Astrocyte (in vitro differentiated cells and primary cell): ENCODE measurements at regions not wholly inside any gene's neighbourhood (a gene's known extent, or its start where the extent isn't known, plus 50 kb on each side); places are given as distances from the start of the nearest gene placed in this dataset.

ENCODE experiments used
- DNase-seq: peaks from one replicate; pipeline ENCODE4 v3.0.0-alpha.2; 2010; ENCODE audit warnings: low read depth
- FAIRE-seq: peaks from 2 replicates; lab custom pipeline; 2011; peaks lifted over from hg19 to GRCh38; lab: Jason Lieb, UNC
- H2AFZ ChIP-seq: 2 replicates; pipeline ENCODE4 v1.6.0; 2012; ENCODE audit warnings: low read depth, low read length, inconsistent platforms
- H3K27ac ChIP-seq: 2 replicates; pipeline ENCODE4 v1.5.1; 2011; ENCODE audit warnings: low read depth, low read length, inconsistent platforms
- H3K27me3 ChIP-seq: 2 replicates; pipeline ENCODE4 v1.6.0; 2011; ENCODE audit warnings: low read length, inconsistent platforms; ENCODE audit not compliant: insufficient read depth
- H3K36me3 ChIP-seq: 2 replicates; pipeline ENCODE4 v1.5.1; 2011; ENCODE audit warnings: low read length, inconsistent platforms; ENCODE audit not compliant: insufficient read depth
- H3K4me1 ChIP-seq: 2 replicates; pipeline ENCODE4 v1.5.1; 2011; ENCODE audit warnings: low read length, inconsistent platforms; ENCODE audit not compliant: insufficient read depth
- H3K4me2 ChIP-seq: 2 replicates; pipeline ENCODE4 v1.6.0; 2012; ENCODE audit warnings: low read length, inconsistent platforms
- H3K4me3 ChIP-seq: 2 replicates; pipeline ENCODE4 v1.5.1; 2011; ENCODE audit warnings: low read depth, mild to moderate bottlenecking, low read length, inconsistent platforms; ENCODE audit not compliant: insufficient read depth
- H3K79me2 ChIP-seq: 2 replicates; pipeline ENCODE4 v1.6.0; 2012; ENCODE audit warnings: mild to moderate bottlenecking, low read length, inconsistent platforms; ENCODE audit not compliant: insufficient read depth
- H3K9ac ChIP-seq: 2 replicates; pipeline ENCODE4 v1.6.0; 2012; ENCODE audit warnings: mild to moderate bottlenecking, low read length, inconsistent platforms
- H3K9me3 ChIP-seq: 2 replicates; pipeline ENCODE4 v1.5.1; 2012; ENCODE audit warnings: low read depth, mild to moderate bottlenecking, low read length, inconsistent platforms; ENCODE audit not compliant: insufficient read depth
- H4K20me1 ChIP-seq: 2 replicates; pipeline ENCODE4 v1.6.0; 2012; ENCODE audit warnings: low read length, inconsistent platforms; ENCODE audit not compliant: insufficient read depth
- H3K27ac Mint-ChIP-seq: one replicate; pipeline ENCODE4 v1.8.0; 2021; ENCODE audit warnings: mild to moderate bottlenecking, mixed read lengths; ENCODE audit not compliant: unreplicated experiment
- H3K27me3 Mint-ChIP-seq: one replicate; pipeline ENCODE4 v1.8.0; 2021; ENCODE audit warnings: low read depth, mixed read lengths; ENCODE audit not compliant: unreplicated experiment
- H3K36me3 Mint-ChIP-seq: one replicate; pipeline ENCODE4 v1.8.0; 2021; ENCODE audit warnings: low read depth, mixed read lengths; ENCODE audit not compliant: unreplicated experiment
- H3K4me1 Mint-ChIP-seq: one replicate; pipeline ENCODE4 v1.8.0; 2021; ENCODE audit warnings: low read depth, mixed read lengths; ENCODE audit not compliant: unreplicated experiment
- H3K4me3 Mint-ChIP-seq: one replicate; pipeline ENCODE4 v1.8.0; 2021; ENCODE audit warnings: mild to moderate bottlenecking, moderate library complexity, mixed read lengths; ENCODE audit not compliant: unreplicated experiment
- H3K9me3 Mint-ChIP-seq: one replicate; pipeline ENCODE4 v1.8.0; 2021; ENCODE audit warnings: mild to moderate bottlenecking, mixed read lengths; ENCODE audit not compliant: unreplicated experiment
- EZH2 ChIP-seq: IDR thresholded peaks from 2 replicates; pipeline ENCODE4 v1.6.1; 2012; ENCODE audit warnings: mild to moderate bottlenecking, low read length, inconsistent platforms; ENCODE audit not compliant: insufficient read depth
- TF ChIP-seq, protein P1 (sequence below): IDR thresholded peaks from 2 replicates; pipeline ENCODE4 v1.5.1; 2011; ENCODE audit warnings: low read depth, mild to moderate bottlenecking, inconsistent platforms, low read length, moderate library complexity; ENCODE audit not compliant: insufficient read depth

DNA sequence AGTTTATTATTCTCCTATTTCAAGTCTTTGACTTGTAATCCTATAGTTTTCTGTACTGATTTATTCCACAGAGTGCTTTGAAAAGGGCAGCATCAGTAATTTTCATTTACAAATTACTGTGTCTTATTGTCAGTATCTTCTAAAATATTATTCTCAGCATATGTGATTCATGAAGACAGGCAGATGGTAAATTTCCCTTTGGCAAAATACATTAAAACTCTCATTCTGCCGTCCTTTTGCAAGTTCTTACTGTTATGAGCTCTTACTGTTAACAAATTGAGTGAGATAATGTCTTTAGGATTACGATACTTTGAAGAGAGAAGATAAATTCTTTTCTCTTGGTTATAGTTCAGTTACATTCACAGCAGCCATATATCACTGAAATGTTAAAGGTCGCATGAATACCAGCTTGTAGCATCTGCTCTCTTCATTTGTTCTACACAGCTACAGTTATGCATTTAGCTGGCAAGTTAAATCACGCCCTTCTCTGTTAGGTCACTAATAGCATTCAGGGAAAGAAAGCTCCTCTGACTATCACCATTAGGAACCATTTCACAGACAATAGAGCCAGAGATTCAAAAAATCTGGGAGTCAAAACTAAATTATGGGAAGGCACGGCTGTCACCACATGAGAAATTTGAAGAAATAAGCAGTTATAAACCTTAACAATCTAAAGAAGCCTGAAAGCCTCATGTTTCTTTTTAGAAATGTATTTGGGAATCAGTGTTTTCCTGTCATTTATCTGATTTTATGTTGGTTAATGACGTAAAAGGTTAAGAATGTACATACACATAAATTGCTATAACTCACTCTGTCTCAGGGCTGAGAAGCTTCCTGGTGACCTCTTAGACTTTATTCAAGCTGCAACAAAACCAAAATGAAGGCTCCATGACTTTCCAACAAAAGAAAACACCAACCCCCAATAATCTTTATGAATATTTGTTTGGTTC is 109.6 kb upstream of the SP4 start:
- Mint-ChIP-seq H3K9me3 (no peaks in the 10 kb centered on the region), H3K27me3 (no peaks in the 10 kb centered on the region), H3K27ac (no peak overlapping the region), H3K36me3 (peaks cover 2% of the 10 kb centered on the region), H3K4me3 (no peak overlapping the region), H3K4me1 (peaks cover 7% of the 10 kb centered on the region)
- H4K20me1 ChIP-seq: no peaks in the 10 kb centered on the region
- H3K9me3 ChIP-seq: no peaks in the 10 kb centered on the region
- no peaks in the 10 kb centered on the region for H3K79me2 ChIP-seq
- no peaks in the 10 kb centered on the region for H3K36me3 ChIP-seq
- H3K4me3 ChIP-seq: no peak overlapping the region
- H3K4me1 ChIP-seq: no peaks in the 10 kb centered on the region
- H3K9ac ChIP-seq: no peak overlapping the region
- no peak overlapping the region for H3K27ac ChIP-seq
- no peak overlapping the region for H3K4me2 ChIP-seq
- FAIRE-seq: no peak
- no peak for DNase-seq
- no peaks in the 10 kb centered on the region for H3K27me3 ChIP-seq
- no peak overlapping the region for H2AFZ ChIP-seq
- no peak for TF ChIP-seq EZH2
- TF ChIP-seq, protein P1, sequence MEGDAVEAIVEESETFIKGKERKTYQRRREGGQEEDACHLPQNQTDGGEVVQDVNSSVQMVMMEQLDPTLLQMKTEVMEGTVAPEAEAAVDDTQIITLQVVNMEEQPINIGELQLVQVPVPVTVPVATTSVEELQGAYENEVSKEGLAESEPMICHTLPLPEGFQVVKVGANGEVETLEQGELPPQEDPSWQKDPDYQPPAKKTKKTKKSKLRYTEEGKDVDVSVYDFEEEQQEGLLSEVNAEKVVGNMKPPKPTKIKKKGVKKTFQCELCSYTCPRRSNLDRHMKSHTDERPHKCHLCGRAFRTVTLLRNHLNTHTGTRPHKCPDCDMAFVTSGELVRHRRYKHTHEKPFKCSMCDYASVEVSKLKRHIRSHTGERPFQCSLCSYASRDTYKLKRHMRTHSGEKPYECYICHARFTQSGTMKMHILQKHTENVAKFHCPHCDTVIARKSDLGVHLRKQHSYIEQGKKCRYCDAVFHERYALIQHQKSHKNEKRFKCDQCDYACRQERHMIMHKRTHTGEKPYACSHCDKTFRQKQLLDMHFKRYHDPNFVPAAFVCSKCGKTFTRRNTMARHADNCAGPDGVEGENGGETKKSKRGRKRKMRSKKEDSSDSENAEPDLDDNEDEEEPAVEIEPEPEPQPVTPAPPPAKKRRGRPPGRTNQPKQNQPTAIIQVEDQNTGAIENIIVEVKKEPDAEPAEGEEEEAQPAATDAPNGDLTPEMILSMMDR: no peak

DNA sequence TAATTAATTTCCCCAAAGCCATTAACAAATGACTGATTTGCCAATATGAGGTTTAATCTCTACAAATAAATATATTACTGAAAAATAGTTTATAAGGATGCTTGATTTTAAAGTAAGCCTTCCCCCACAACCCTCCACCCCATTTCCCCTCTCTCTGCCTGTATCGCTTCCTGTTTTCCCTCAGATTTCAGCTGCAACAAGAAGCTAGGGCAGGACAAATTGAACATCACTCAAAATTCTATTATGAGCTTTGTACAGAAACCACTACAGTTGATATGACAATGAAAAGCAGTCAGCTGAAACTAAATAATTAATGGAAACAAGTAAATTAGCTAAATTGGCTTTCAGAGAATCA is 109.0 kb upstream of the SP4 start:
- Mint-ChIP-seq H3K4me3 (no peak overlapping the region), H3K36me3 (peaks cover 2% of the 10 kb centered on the region), H3K4me1 (peaks cover 7% of the 10 kb centered on the region), H3K9me3 (no peaks in the 10 kb centered on the region), H3K27ac (no peak overlapping the region), H3K27me3 (no peaks in the 10 kb centered on the region)
- Histone ChIP-seq H3K27me3 (no peaks in the 10 kb centered on the region), H4K20me1 (no peaks in the 10 kb centered on the region), H3K9ac (no peak overlapping the region), H2AFZ (no peak overlapping the region), H3K9me3 (no peaks in the 10 kb centered on the region), H3K79me2 (no peaks in the 10 kb centered on the region), H3K4me3 (no peak overlapping the region), H3K36me3 (no peaks in the 10 kb centered on the region), H3K4me1 (no peaks in the 10 kb centered on the region), H3K4me2 (no peak overlapping the region), H3K27ac (no peak overlapping the region)
- DNase-seq (no peak), FAIRE-seq (no peak)
- TF ChIP-seq, protein P1: no peak
- TF ChIP-seq EZH2: no peak

DNA sequence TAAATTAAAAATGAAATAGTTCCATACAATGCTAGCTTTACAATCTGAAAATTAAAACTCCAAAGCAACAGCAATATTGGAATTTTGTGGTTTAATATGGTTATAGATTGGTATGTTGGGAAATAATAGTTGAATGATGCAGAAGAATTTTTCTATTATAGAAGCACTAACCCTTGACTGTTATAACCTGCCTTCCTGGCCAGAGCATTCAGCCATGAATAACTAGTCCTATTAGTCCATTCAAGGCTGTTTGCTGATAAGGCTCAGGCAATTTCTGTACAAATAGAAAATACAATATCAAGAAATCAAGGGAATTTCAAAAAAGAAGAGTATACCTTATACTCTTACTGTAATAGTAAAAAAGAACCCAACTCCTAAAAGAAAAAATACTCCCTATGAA is 101.6 kb upstream of the SP4 start:
- no peak overlapping the region for H3K27ac ChIP-seq
- no peaks in the 10 kb centered on the region for H4K20me1 ChIP-seq
- Mint-ChIP-seq H3K4me1 (no peaks in the 10 kb centered on the region), H3K27ac (no peak overlapping the region), H3K4me3 (no peak overlapping the region), H3K9me3 (no peaks in the 10 kb centered on the region), H3K36me3 (no peaks in the 10 kb centered on the region), H3K27me3 (no peaks in the 10 kb centered on the region)
- no peaks in the 10 kb centered on the region for H3K27me3 ChIP-seq
- H2AFZ ChIP-seq: no peak overlapping the region
- no peaks in the 10 kb centered on the region for H3K4me1 ChIP-seq
- H3K4me2 ChIP-seq: no peak overlapping the region
- FAIRE-seq: no peak
- no peaks in the 10 kb centered on the region for H3K9me3 ChIP-seq
- H3K4me3 ChIP-seq: no peak overlapping the region
- H3K9ac ChIP-seq: no peak overlapping the region
- TF ChIP-seq, protein P1: no peak
- TF ChIP-seq EZH2: no peak
- no peaks in the 10 kb centered on the region for H3K36me3 ChIP-seq
- no peaks in the 10 kb centered on the region for H3K79me2 ChIP-seq
- no peak for DNase-seq
